WTC11 (cell line): ENCODE measurements at regions not wholly inside any gene's neighbourhood (a gene's known extent, or its start where the extent isn't known, plus 50 kb on each side); places are given as distances from the start of the nearest gene placed in this dataset.

Source experiments
- ATAC-seq: fragments of 200-7000 bp; cut with Tn5 transposase; 2 replicates; pipeline ENCODE4 v1.10.0; 2021; ENCODE audit warnings: mild to moderate bottlenecking, moderate library complexity
- CTCF ChIA-PET: fragments of 300-600 bp; sonication (Branson Sonifier 250); formaldehyde crosslinking; loops from one replicate; lab custom pipeline; 2021; ENCODE audit warnings: antibody characterized with exemption; lab: Charles Lee
- POLR2A ChIA-PET: fragments of 350-600 bp; sonication (Branson Sonifier 250); formaldehyde crosslinking; loops from one replicate; lab custom pipeline; 2021; ENCODE audit warnings: antibody characterized with exemption; lab: Charles Lee
- DNase-seq: peaks from one replicate; pipeline ENCODE4 v3.0.0; 2021; ENCODE audit warnings: low spot score
- H3K27ac Mint-ChIP-seq: 2 replicates; pipeline ENCODE4 v1.8.0; 2021; ENCODE audit warnings: mixed read lengths
- H3K27me3 Mint-ChIP-seq: 2 replicates; pipeline ENCODE4 v1.8.0; 2021; ENCODE audit warnings: low read depth, mild to moderate bottlenecking, moderate library complexity, mixed read lengths
- H3K36me3 Mint-ChIP-seq: 2 replicates; pipeline ENCODE4 v1.8.0; 2021; ENCODE audit warnings: mixed read lengths
- H3K4me1 Mint-ChIP-seq: 2 replicates; pipeline ENCODE4 v1.8.0; 2022; ENCODE audit warnings: mixed read lengths
- H3K4me3 Mint-ChIP-seq: 2 replicates; pipeline ENCODE4 v1.8.0; 2021; ENCODE audit warnings: mild to moderate bottlenecking, moderate library complexity, mixed read lengths
- H3K9me3 Mint-ChIP-seq: 2 replicates; pipeline ENCODE4 v1.8.0; 2021; ENCODE audit warnings: mixed read lengths
- ELF4 ChIP-seq: sonication (generic); formaldehyde crosslinking; IDR thresholded peaks from 2 replicates; pipeline ENCODE4 v1.8.1; 2022; ENCODE audit warnings: low read depth, mild to moderate bottlenecking, moderate library complexity, missing genetic modification reagents
- FOXK1 ChIP-seq: sonication (generic); formaldehyde crosslinking; IDR thresholded peaks from 2 replicates; pipeline ENCODE4 v1.8.0; 2022; ENCODE audit warnings: mild to moderate bottlenecking, moderate library complexity, missing genetic modification reagents
- MXD4 ChIP-seq: fragments of 250-450 bp; sonication (Bioruptor Pico); IDR thresholded peaks from 2 replicates; pipeline ENCODE4 v1.8.0; 2021; ENCODE audit warnings: mild to moderate bottlenecking, moderate library complexity, borderline replicate concordance
- ZNF138 ChIP-seq: sonication (generic); formaldehyde crosslinking; conservative IDR thresholded peaks from 2 replicates; pipeline ENCODE4 v1.8.1; 2022; ENCODE audit warnings: mild to moderate bottlenecking, moderate library complexity, missing genetic modification reagents
- ZNF219 ChIP-seq: sonication (generic); formaldehyde crosslinking; IDR thresholded peaks from 2 replicates; pipeline ENCODE4 v1.8.0; 2023; ENCODE audit warnings: missing genetic modification reagents, mild to moderate bottlenecking, borderline replicate concordance
- ZNF317 ChIP-seq: sonication (generic); formaldehyde crosslinking; IDR thresholded peaks from 2 replicates; pipeline ENCODE4 v1.8.1; 2023; ENCODE audit warnings: low read depth, mild to moderate bottlenecking, moderate library complexity, missing genetic modification reagents, borderline replicate concordance
- ZNF396 ChIP-seq: fragments of 250-450 bp; sonication (Bioruptor Pico); IDR thresholded peaks from 2 replicates; pipeline ENCODE4 v1.8.0; 2021; ENCODE audit warnings: mild to moderate bottlenecking, moderate library complexity, borderline replicate concordance
- ZNF416 ChIP-seq: fragments of 250-450 bp; sonication (Bioruptor Pico); IDR thresholded peaks from 2 replicates; pipeline ENCODE4 v1.9.0; 2021; ENCODE audit warnings: mild to moderate bottlenecking, inconsistent platforms
- TF ChIP-seq, protein P1 (sequence below): sonication (generic); formaldehyde crosslinking; IDR thresholded peaks from 2 replicates; pipeline ENCODE4 v1.8.1; 2022; ENCODE audit warnings: mild to moderate bottlenecking, moderate library complexity, missing genetic modification reagents
- TF ChIP-seq, protein P2 (sequence below): fragments of 250-450 bp; sonication (Bioruptor Pico); conservative IDR thresholded peaks from 2 replicates; pipeline ENCODE4 v1.9.0; 2021; ENCODE audit warnings: mild to moderate bottlenecking
- TF ChIP-seq, protein P3 (sequence below): sonication (generic); formaldehyde crosslinking; IDR thresholded peaks from 2 replicates; pipeline ENCODE4 v1.8.1; 2023; ENCODE audit warnings: mild to moderate bottlenecking, moderate library complexity, missing genetic modification reagents
- TF ChIP-seq, protein P4 (sequence below): fragments of 250-450 bp; sonication (Bioruptor Pico); IDR thresholded peaks from 2 replicates; pipeline ENCODE4 v1.9.0; 2021; ENCODE audit warnings: moderate library complexity, mild to moderate bottlenecking, inconsistent platforms, borderline replicate concordance
- TF ChIP-seq, protein P5 (sequence below): sonication (generic); formaldehyde crosslinking; IDR thresholded peaks from 2 replicates; pipeline ENCODE4 v1.8.0; 2022; ENCODE audit warnings: missing genetic modification reagents
- TF ChIP-seq, protein P6 (sequence below): fragments of 250-450 bp; sonication (Bioruptor Pico); IDR thresholded peaks from 2 replicates; pipeline ENCODE4 v1.9.0; 2021; ENCODE audit warnings: mild to moderate bottlenecking
- TF ChIP-seq, protein P7 (sequence below): fragments of 250-450 bp; sonication (Bioruptor Pico); IDR thresholded peaks from 2 replicates; pipeline ENCODE4 v2.1.2; 2022; ENCODE audit warnings: mild to moderate bottlenecking, moderate library complexity
- TF ChIP-seq, protein P8 (sequence below): sonication (generic); formaldehyde crosslinking; IDR thresholded peaks from 2 replicates; pipeline ENCODE4 v1.8.0; 2023; ENCODE audit warnings: missing genetic modification reagents

DNA sequence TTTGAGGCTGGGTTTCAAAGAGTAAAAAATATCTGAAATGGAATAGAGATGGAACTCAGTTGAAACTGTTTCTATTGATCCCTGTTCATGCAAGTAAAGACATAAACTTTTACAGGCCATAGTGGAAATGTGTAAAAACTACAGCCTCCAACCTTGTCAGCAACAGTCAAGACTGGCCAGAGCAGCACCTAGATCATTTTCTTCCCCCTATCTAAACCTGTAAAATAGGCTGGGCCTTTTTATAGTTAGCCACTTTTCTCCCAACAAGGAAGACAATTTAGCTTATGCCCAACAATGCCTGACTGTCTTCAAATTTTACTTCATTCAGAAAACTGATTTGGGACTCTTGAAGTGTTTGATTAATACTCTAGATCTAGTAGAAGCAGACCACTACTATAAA lies 91.5 kb upstream of the CMC1 start:
- TF ChIP-seq, protein P1, sequence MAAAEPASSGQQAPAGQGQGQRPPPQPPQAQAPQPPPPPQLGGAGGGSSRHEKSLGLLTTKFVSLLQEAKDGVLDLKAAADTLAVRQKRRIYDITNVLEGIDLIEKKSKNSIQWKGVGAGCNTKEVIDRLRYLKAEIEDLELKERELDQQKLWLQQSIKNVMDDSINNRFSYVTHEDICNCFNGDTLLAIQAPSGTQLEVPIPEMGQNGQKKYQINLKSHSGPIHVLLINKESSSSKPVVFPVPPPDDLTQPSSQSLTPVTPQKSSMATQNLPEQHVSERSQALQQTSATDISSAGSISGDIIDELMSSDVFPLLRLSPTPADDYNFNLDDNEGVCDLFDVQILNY (CRISPR knock-in tag): no peak
- TF ChIP-seq ZNF219 (CRISPR knock-in tag): no peak
- TF ChIP-seq, protein P2, sequence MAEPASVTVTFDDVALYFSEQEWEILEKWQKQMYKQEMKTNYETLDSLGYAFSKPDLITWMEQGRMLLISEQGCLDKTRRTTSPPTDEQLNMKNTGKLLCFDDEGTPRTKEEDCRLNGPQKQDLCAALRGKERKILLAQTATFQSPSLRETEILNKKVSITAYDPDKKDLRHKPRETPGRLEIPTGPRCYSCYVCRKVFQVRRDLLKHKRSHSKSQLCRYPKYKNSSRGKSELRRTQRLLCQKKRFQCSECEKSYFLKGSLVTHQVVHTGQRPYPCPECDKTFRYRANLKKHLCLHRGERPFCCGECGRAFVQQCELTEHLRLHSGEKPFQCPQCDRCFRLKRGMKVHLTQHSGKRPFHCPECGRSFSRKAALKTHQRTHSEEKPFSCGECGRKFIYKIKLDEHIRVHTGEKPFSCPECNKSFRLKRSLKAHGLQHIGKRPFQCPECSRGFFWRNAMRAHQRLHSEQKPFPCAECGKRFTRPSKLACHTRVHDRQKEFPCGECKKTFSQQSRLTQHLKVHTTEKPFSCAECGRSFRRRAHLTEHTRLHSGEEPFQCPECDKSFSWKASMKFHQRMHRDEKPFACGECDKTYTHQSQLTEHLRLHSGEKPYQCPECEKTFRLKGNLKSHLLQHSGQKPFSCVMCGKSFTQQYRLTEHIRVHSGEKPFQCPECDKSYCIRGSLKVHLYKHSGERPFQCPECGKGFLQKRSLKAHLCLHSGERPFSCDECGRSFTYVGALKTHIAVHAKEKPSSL (CRISPR knock-in tag): no peak
- TF ChIP-seq FOXK1 (CRISPR knock-in tag): no peak
- TF ChIP-seq, protein P3, sequence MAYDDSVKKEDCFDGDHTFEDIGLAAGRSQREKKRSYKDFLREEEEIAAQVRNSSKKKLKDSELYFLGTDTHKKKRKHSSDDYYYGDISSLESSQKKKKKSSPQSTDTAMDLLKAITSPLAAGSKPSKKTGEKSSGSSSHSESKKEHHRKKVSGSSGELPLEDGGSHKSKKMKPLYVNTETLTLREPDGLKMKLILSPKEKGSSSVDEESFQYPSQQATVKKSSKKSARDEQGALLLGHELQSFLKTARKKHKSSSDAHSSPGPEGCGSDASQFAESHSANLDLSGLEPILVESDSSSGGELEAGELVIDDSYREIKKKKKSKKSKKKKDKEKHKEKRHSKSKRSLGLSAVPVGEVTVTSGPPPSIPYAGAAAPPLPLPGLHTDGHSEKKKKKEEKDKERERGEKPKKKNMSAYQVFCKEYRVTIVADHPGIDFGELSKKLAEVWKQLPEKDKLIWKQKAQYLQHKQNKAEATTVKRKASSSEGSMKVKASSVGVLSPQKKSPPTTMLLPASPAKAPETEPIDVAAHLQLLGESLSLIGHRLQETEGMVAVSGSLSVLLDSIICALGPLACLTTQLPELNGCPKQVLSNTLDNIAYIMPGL (CRISPR knock-in tag): no peak
- TF ChIP-seq, protein P4, sequence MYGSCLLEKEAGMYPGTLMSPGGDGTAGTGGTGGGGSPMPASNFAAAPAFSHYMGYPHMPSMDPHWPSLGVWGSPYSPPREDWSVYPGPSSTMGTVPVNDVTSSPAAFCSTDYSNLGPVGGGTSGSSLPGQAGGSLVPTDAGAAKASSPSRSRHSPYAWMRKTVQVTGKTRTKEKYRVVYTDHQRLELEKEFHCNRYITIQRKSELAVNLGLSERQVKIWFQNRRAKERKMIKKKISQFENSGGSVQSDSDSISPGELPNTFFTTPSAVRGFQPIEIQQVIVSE (CRISPR knock-in tag): no peak
- no peak for TF ChIP-seq ZNF317 (CRISPR knock-in tag)
- no peak for TF ChIP-seq ZNF396 (CRISPR knock-in tag)
- no peak for TF ChIP-seq ZNF138 (CRISPR knock-in tag)
- no peak for TF ChIP-seq ELF4 (CRISPR knock-in tag)
- TF ChIP-seq, protein P5, sequence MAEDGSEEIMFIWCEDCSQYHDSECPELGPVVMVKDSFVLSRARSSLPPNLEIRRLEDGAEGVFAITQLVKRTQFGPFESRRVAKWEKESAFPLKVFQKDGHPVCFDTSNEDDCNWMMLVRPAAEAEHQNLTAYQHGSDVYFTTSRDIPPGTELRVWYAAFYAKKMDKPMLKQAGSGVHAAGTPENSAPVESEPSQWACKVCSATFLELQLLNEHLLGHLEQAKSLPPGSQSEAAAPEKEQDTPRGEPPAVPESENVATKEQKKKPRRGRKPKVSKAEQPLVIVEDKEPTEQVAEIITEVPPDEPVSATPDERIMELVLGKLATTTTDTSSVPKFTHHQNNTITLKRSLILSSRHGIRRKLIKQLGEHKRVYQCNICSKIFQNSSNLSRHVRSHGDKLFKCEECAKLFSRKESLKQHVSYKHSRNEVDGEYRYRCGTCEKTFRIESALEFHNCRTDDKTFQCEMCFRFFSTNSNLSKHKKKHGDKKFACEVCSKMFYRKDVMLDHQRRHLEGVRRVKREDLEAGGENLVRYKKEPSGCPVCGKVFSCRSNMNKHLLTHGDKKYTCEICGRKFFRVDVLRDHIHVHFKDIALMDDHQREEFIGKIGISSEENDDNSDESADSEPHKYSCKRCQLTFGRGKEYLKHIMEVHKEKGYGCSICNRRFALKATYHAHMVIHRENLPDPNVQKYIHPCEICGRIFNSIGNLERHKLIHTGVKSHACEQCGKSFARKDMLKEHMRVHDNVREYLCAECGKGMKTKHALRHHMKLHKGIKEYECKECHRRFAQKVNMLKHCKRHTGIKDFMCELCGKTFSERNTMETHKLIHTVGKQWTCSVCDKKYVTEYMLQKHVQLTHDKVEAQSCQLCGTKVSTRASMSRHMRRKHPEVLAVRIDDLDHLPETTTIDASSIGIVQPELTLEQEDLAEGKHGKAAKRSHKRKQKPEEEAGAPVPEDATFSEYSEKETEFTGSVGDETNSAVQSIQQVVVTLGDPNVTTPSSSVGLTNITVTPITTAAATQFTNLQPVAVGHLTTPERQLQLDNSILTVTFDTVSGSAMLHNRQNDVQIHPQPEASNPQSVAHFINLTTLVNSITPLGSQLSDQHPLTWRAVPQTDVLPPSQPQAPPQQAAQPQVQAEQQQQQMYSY (CRISPR knock-in tag): no peak
- no peak for TF ChIP-seq ZNF416 (CRISPR knock-in tag)
- TF ChIP-seq, protein P6, sequence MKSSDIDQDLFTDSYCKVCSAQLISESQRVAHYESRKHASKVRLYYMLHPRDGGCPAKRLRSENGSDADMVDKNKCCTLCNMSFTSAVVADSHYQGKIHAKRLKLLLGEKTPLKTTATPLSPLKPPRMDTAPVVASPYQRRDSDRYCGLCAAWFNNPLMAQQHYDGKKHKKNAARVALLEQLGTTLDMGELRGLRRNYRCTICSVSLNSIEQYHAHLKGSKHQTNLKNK (CRISPR knock-in tag): no peak
- TF ChIP-seq, protein P7, sequence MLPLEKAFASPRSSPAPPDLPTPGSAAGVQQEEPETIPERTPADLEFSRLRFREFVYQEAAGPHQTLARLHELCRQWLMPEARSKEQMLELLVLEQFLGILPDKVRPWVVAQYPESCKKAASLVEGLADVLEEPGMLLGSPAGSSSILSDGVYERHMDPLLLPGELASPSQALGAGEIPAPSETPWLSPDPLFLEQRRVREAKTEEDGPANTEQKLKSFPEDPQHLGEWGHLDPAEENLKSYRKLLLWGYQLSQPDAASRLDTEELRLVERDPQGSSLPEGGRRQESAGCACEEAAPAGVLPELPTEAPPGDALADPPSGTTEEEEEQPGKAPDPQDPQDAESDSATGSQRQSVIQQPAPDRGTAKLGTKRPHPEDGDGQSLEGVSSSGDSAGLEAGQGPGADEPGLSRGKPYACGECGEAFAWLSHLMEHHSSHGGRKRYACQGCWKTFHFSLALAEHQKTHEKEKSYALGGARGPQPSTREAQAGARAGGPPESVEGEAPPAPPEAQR: no peak
- TF ChIP-seq MXD4 (CRISPR knock-in tag): no peak
- TF ChIP-seq, protein P8, sequence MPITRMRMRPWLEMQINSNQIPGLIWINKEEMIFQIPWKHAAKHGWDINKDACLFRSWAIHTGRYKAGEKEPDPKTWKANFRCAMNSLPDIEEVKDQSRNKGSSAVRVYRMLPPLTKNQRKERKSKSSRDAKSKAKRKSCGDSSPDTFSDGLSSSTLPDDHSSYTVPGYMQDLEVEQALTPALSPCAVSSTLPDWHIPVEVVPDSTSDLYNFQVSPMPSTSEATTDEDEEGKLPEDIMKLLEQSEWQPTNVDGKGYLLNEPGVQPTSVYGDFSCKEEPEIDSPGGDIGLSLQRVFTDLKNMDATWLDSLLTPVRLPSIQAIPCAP: no peak
- TF ChIP-seq, all 79 proteins: peak for 0
- ChIA-PET POLR2A (no interaction called here), CTCF (no interaction called here)

More for the DNA sequence above, 91.5 kb upstream of the CMC1 start:
- H3K36me3 Mint-ChIP-seq: peaks cover 6% of the 10 kb centered on the region
- H3K9me3 Mint-ChIP-seq: peaks cover 9% of the 10 kb centered on the region
- no peak for ATAC-seq
- no peak for DNase-seq
- no peaks in the 10 kb centered on the region for H3K27me3 Mint-ChIP-seq
- no peak overlapping the region for H3K4me3 Mint-ChIP-seq
- H3K27ac Mint-ChIP-seq: no peak overlapping the region
- no peaks in the 10 kb centered on the region for H3K4me1 Mint-ChIP-seq
